HG03354 (cell line): ENCODE measurements at regions not wholly inside any gene's neighbourhood (a gene's known extent, or its start where the extent isn't known, plus 50 kb on each side); places are given as distances from the start of the nearest gene placed in this dataset.

ENCODE experiments used
- ATAC-seq: cut with Tn5 transposase; IDR thresholded peaks from one replicate; pipeline ENCODE4 v1.9.1; 2021; ENCODE audit warnings: mild to moderate bottlenecking; ENCODE audit not compliant: unreplicated experiment, poor library complexity, severe bottlenecking

DNA sequence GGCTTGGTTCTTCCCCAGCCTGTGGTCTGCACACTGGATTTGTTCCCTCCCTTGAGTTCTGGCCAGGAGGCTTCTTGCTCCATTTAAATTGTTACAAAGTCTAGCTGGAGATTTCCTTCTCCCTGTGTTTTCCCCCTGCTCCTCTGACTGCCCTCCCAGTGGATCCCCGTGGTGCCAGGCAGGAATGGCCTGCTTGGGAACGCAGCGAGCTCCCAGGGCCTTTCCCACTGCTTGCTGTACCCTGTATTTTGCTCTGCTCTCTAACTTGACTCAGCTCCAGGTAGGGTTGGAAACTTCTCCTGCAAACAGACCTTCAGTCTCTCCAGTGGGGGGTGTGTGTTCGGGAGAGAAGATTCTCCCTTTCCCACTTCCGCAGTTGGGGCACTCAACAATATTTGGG lies 349.2 kb upstream of the FBXO33 start:
- no peak for ATAC-seq

DNA sequence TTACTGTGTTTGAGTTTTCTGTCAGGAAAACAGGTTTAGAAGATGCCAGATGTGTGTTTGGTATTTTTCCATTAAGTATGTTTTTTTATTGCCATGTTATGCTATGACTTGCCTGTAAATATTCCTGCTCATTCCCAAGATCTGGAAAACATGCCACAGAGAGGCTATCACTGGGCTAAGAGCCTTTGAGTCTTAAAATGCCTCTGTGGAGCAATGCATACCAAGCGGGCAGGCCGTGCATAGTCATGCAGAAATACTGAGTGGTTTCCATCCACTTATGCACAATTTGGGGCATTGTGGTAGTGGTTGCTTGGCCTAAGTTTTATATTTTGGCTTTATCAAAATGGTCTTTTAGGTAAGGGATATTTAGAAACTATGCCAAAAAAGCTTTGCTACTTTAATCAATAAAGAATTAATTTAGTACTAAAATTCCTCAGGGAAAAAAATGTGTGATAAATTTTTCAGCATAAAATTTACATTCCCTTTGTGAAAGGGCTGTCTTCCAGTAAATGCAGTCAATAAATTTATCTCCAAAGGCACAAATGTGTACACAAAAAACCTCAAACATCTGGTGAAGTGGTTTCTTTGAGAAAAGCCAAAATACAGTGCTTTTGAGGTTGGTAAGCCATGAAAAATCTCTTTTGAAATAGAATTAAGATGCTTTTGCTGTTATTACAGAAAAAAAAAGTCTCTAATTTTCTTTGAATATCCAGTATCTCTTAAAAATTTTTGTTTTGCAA lies 341.3 kb upstream of the FBXO33 start:
- ATAC-seq, result no peak

DNA sequence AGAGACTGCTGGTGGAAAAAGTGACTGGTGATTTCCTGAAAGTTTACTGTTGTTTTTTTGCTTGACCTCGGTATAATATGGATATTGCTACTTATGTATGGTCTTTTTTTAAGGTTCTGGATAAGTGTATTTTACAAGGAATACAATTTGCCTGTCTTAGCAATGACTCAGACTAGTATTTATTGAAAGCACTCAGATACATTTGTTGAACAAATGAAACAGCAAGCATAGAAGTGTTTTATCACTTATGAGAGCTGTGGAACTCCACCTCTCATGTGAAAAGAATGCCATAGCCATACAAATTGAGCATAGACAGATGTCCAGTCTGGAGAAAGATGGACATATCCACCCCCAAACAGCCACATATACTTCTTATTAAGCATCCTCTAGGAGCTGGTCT lies 340.4 kb upstream of the FBXO33 start:
- no peak for ATAC-seq

DNA sequence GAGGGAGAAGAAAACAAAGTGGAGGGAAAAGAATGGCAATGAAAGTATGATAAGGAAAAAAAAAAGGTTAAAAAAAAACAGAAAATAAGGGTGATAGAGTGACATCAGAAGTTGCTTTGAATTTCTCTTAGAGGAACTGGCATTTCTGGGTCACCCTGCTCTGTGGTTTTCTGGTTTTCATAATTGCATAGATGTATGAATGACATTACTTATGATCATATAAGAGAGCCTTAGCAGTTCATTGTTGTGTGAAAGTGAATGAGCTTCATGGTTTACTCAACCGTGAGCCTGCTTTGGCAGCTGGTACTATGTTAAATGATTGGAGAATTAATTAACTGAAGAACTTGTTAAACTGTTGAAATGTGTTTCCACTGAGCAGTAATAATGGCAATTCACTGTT lies 336.4 kb upstream of the FBXO33 start:
- ATAC-seq, result peak; percentile 62

DNA sequence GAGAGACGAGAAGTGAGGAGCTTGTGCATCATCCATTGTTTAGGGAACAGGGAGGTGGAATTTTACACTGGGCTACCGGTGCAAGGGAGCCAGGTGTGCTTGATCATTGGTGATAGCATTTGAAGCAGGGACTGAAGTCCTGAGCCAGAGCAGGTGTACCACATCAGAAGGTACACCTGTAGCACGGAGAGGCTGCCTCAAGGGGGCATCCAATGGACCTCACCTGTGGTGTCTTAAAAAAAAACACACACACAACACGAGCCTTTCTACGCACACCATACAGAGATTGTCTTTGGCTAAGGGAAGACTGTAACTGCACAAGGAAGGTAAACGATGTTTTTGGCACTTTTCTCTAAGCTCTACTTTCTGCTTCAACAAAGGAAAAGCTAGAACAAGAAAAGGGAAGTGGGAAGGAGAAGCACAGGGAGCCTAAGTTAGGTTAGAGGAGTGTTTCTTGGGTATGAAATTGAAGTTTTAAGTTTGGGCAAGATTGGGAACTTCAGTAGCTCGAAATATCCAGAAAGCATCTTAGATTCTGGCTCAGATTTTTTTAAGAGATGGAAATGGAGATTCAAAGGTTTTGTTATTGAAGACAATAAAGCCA lies 334.3 kb upstream of the FBXO33 start:
- ATAC-seq, result no peak

GRCh38 chr14:39765676-39766075 lies 333.4 kb upstream of the FBXO33 start:
- ATAC-seq, result no peak

GRCh38 chr14:39763402-39763890 lies 331.2 kb upstream of the FBXO33 start:
- ATAC-seq, result peak; percentile 64

GRCh38 chr14:39762576-39763401 lies 330.6 kb upstream of the FBXO33 start:
- peak; percentile 69 for ATAC-seq

DNA sequence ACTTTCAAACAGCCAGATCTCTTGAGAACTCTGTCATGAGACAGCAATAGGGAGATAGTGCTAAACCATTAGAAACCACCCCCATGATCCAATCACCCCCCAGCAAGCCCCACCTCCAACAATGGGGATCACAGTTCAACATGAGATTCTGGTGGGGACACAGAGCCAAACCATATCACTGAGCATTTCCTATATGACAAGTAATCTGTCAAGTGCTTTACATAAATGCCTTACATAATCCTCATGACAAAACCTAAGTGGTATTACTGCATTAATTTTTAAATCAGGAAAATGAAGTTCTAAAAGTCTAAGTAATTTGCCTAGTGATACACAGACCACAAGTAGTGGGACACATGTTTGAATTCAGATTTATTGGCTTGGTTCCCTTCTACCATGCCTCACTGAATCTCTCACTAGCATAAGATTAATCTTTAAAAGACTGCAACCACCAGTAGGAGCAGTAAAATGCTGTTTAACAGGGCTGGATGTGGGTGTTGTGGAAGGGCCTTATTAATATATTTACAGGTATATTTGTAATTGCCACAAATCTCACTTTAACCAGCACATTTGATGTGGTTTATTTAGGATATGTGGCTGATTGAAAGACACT lies 323.1 kb upstream of the FBXO33 start:
- ATAC-seq, result peak; percentile 96

DNA sequence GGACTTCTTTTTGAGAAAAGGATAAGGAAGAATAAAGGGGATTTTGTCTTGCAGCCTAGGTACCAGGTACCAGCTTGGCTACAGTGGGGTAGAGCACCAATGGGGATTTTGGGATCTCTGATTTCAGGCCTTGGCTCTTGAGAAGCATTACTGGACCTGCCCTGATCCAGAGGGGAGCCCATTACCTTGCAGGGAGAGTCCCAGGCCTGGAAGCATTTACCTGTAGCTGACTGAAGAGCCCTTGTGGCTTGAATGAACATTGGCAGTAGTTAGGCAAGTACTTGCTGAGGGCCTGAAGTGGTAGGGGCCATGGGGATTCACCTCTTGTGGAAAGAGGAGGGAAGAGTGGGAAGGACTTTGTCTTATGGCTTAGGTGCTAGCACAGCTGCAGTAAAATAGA lies 308.2 kb upstream of the FBXO33 start:
- ATAC-seq, result no peak

- no peak for ATAC-seq
These were observed 307.6 kb upstream of the FBXO33 start for GRCh38 chr14:39739796-39740195.

DNA sequence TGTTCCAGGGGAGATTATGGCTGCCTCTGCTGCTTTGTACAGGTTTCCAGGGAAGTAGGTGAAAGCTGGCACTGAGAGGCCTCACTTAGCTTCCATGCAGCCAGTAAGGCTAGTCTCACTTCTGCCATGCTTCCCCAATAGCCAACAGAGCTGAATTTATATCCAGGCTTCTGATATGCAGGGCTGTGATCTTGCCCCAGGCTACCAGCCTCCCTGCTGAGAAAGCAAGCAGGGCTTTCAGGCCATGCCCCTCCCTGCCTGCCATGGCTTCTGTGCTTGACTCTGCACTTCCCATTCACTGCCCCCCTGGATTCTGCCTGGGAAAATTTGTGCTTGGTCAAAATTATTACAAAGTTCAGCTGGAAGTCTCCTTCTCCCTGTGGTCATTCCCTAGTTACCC lies 302.1 kb upstream of the FBXO33 start:
- ATAC-seq, result no peak

- peak; percentile 63 for ATAC-seq
These were observed 301.5 kb upstream of the FBXO33 start for GRCh38 chr14:39733741-39734140.

GRCh38 chr14:39731912-39732311 lies 299.7 kb upstream of the FBXO33 start:
- peak; percentile 65 for ATAC-seq

- ATAC-seq, result no peak
These were observed 294.3 kb upstream of the FBXO33 start for GRCh38 chr14:39726563-39726962.

- no peak for ATAC-seq
These were observed 290.5 kb upstream of the FBXO33 start for GRCh38 chr14:39722547-39723273.

- ATAC-seq, result no peak
These were observed 284.8 kb upstream of the FBXO33 start for GRCh38 chr14:39716987-39717570.

GRCh38 chr14:39712293-39712999 lies 280.2 kb upstream of the FBXO33 start:
- ATAC-seq, result no peak

GRCh38 chr14:39704594-39704993 lies 272.4 kb upstream of the FBXO33 start:
- ATAC-seq, result no peak
